ENCODE measurements at regions not wholly inside any gene's neighbourhood (a gene's known extent, or its start where the extent isn't known, plus 50 kb on each side); places are given as distances from the start of the nearest gene placed in this dataset.

GRCh38 chr4:148998719-148999118, 556.5 kb upstream of the NR3C2 start:
- H3K9ac ChIP-seq, result no peak overlapping the region
- H3K27ac ChIP-seq, result no peak overlapping the region
- no peaks in the 10 kb centered on the region for H4K20me1 ChIP-seq
- no peaks in the 10 kb centered on the region for H3K27me3 ChIP-seq
- no peak overlapping the region for H3K4me3 ChIP-seq
- no peaks in the 10 kb centered on the region for H3K36me3 ChIP-seq
- no peak overlapping the region for H3K4me2 ChIP-seq
- H3K4me1 ChIP-seq, result no peaks in the 10 kb centered on the region
- no peaks in the 10 kb centered on the region for H3K9me3 ChIP-seq (replicated peaks in 1 of 11)
- TF ChIP-seq Cebpa-rat (IDR thresholded peaks at IDR 0.05), result no peak

- TF ChIP-seq Cebpa-rat (IDR thresholded peaks at IDR 0.05), result no peak
- H3K27me3 ChIP-seq, result no peaks in the 10 kb centered on the region
- no peak overlapping the region for H3K9ac ChIP-seq
- no peaks in the 10 kb centered on the region for H3K36me3 ChIP-seq
- H3K27ac ChIP-seq, result no peak overlapping the region
- no peak overlapping the region for H3K4me2 ChIP-seq
- peaks cover 4 to 23% (median 14%) of the 10 kb centered on the region in 11 experiments; a peak in 19 of 22 replicates for H3K9me3 ChIP-seq (replicated peaks in 1 of 11)
- H3K4me3 ChIP-seq, result no peak overlapping the region
- H3K4me1 ChIP-seq, result peaks cover 4 to 20% (median 16%) of the 10 kb centered on the region in 10 experiments; a peak in 19 of 20 replicates
- no peaks in the 10 kb centered on the region for H4K20me1 ChIP-seq
Measured at GRCh38 chr4:148986951-148987350, 544.7 kb upstream of the NR3C2 start.

GRCh38 chr4:148984951-148985350, 542.7 kb upstream of the NR3C2 start:
- Histone ChIP-seq H3K9me3 (replicated peaks in 1 of 11) (peaks cover 4 to 23% (median 14%) of the 10 kb centered on the region in 11 experiments; a peak in 19 of 22 replicates), H3K36me3 (no peaks in the 10 kb centered on the region), H4K20me1 (no peaks in the 10 kb centered on the region), H3K27me3 (no peaks in the 10 kb centered on the region), H3K27ac (no peak overlapping the region), H3K4me1 (peaks cover 4 to 29% (median 18%) of the 10 kb centered on the region in 10 experiments; a peak in 19 of 20 replicates), H3K9ac (no peak overlapping the region), H3K4me2 (no peak overlapping the region), H3K4me3 (no peak overlapping the region)
- TF ChIP-seq Cebpa-rat (IDR thresholded peaks at IDR 0.05), result no peak

- no peaks in the 10 kb centered on the region for H3K27me3 ChIP-seq
- peaks cover 4 to 29% (median 18%) of the 10 kb centered on the region in 10 experiments; a peak in 19 of 20 replicates for H3K4me1 ChIP-seq
- peak overlapping the region in 1 of 11 experiments; percentile 23; a peak in 2 of 22 replicates for H3K9ac ChIP-seq
- H3K36me3 ChIP-seq, result no peaks in the 10 kb centered on the region
- H3K27ac ChIP-seq, result peak overlapping the region in 8 of 11 experiments; percentile 1 to 79 (median 56); a peak in 14 of 22 replicates
- peak overlapping the region; percentile 45 to 80 (median 60); a peak in 20 of 22 replicates for H3K4me2 ChIP-seq
- H4K20me1 ChIP-seq, result no peaks in the 10 kb centered on the region
- peaks cover 4 to 27% (median 14%) of the 10 kb centered on the region in 11 experiments; a peak in 19 of 22 replicates for H3K9me3 ChIP-seq (replicated peaks in 1 of 11)
- peak in 4 of 11 experiments; percentile 31 to 57 (median 34); a peak in 1 of 22 replicates for TF ChIP-seq Cebpa-rat (IDR thresholded peaks at IDR 0.05)
- H3K4me3 ChIP-seq, result peak overlapping the region in 1 of 10 experiments; percentile 6; a peak in 2 of 20 replicates
Measured at GRCh38 chr4:148982200-148982599, 540.0 kb upstream of the NR3C2 start.

- peaks cover 4 to 29% (median 18%) of the 10 kb centered on the region in 10 experiments; a peak in 19 of 20 replicates for H3K4me1 ChIP-seq
- peaks cover 4 to 23% (median 12%) of the 10 kb centered on the region in 11 experiments; a peak in 18 of 22 replicates for H3K9me3 ChIP-seq (replicated peaks in 1 of 11)
- peak overlapping the region in 1 of 11 experiments; percentile 14; a peak in 2 of 22 replicates for H3K9ac ChIP-seq
- no peaks in the 10 kb centered on the region for H3K27me3 ChIP-seq
- TF ChIP-seq Cebpa-rat (IDR thresholded peaks at IDR 0.05), result no peak
- H3K36me3 ChIP-seq, result no peaks in the 10 kb centered on the region
- no peak overlapping the region for H3K4me3 ChIP-seq
- H3K4me2 ChIP-seq, result peak overlapping the region in 5 of 11 experiments; percentile 13 to 80 (median 62); a peak in 4 of 22 replicates
- no peaks in the 10 kb centered on the region for H4K20me1 ChIP-seq
- peak overlapping the region in 7 of 11 experiments; percentile 1 to 79 (median 37); a peak in 9 of 22 replicates for H3K27ac ChIP-seq
Measured at GRCh38 chr4:148980782-148981480, 538.7 kb upstream of the NR3C2 start.

GRCh38 chr4:148978301-148978700, 536.1 kb upstream of the NR3C2 start:
- Histone ChIP-seq H3K9me3 (replicated peaks in 1 of 11) (peaks cover 0 to 4% (median 0%) of the 10 kb centered on the region in 11 experiments; a peak in 1 of 22 replicates), H3K9ac (no peak overlapping the region), H3K36me3 (no peaks in the 10 kb centered on the region), H3K4me3 (no peak overlapping the region), H3K27me3 (no peaks in the 10 kb centered on the region), H3K4me1 (peaks cover 4 to 22% (median 17%) of the 10 kb centered on the region in 10 experiments; a peak in 19 of 20 replicates), H3K27ac (no peak overlapping the region), H3K4me2 (no peak overlapping the region), H4K20me1 (no peaks in the 10 kb centered on the region)
- no peak for TF ChIP-seq Cebpa-rat (IDR thresholded peaks at IDR 0.05)

- Histone ChIP-seq H3K27me3 (no peaks in the 10 kb centered on the region), H3K4me1 (no peaks in the 10 kb centered on the region), H3K9ac (no peak overlapping the region), H3K4me3 (no peak overlapping the region), H3K27ac (no peak overlapping the region), H3K4me2 (no peak overlapping the region), H3K9me3 (replicated peaks in 1 of 11) (peaks cover 0 to 4% (median 0%) of the 10 kb centered on the region in 11 experiments; a peak in 1 of 22 replicates), H3K36me3 (no peaks in the 10 kb centered on the region), H4K20me1 (no peaks in the 10 kb centered on the region)
- TF ChIP-seq Cebpa-rat (IDR thresholded peaks at IDR 0.05), result no peak
Measured at GRCh38 chr4:148975464-148975863, 533.2 kb upstream of the NR3C2 start.

- H3K27ac ChIP-seq, result no peak overlapping the region
- H3K4me3 ChIP-seq, result no peak overlapping the region
- H3K27me3 ChIP-seq, result no peaks in the 10 kb centered on the region
- 0 out of 22 replicates have a peak, but pooled peaks cover 0 to 5% (median 0%) of the 10 kb centered on the region in 11 experiments for H3K9me3 ChIP-seq (replicated peaks in 1 of 11)
- no peak overlapping the region for H3K4me2 ChIP-seq
- TF ChIP-seq Cebpa-rat (IDR thresholded peaks at IDR 0.05), result no peak
- H3K9ac ChIP-seq, result no peak overlapping the region
- H3K36me3 ChIP-seq, result no peaks in the 10 kb centered on the region
- peaks cover 0 to 11% (median 2%) of the 10 kb centered on the region in 10 experiments; a peak in 8 of 20 replicates for H3K4me1 ChIP-seq
- H4K20me1 ChIP-seq, result no peaks in the 10 kb centered on the region
Measured at GRCh38 chr4:148965080-148965479, 522.9 kb upstream of the NR3C2 start.

- H3K9ac ChIP-seq, result no peak overlapping the region
- no peaks in the 10 kb centered on the region for H3K27me3 ChIP-seq
- no peaks in the 10 kb centered on the region for H3K36me3 ChIP-seq
- TF ChIP-seq Cebpa-rat (IDR thresholded peaks at IDR 0.05), result no peak
- H3K27ac ChIP-seq, result no peak overlapping the region
- no peaks in the 10 kb centered on the region for H4K20me1 ChIP-seq
- H3K4me3 ChIP-seq, result no peak overlapping the region
- no peak overlapping the region for H3K4me2 ChIP-seq
- H3K4me1 ChIP-seq, result peaks cover 0 to 11% (median 2%) of the 10 kb centered on the region in 10 experiments; a peak in 8 of 20 replicates
- 0 out of 22 replicates have a peak, but pooled peaks cover 0 to 5% (median 0%) of the 10 kb centered on the region in 11 experiments for H3K9me3 ChIP-seq (replicated peaks in 1 of 11)
Measured at GRCh38 chr4:148964456-148964855, 522.2 kb upstream of the NR3C2 start.
